Astrocyte (in vitro differentiated cells and primary cell): ENCODE measurements at regions not wholly inside any gene's neighbourhood (a gene's known extent, or its start where the extent isn't known, plus 50 kb on each side); places are given as distances from the start of the nearest gene placed in this dataset.

ENCODE experiments used
- DNase-seq: peaks from one replicate; pipeline ENCODE4 v3.0.0-alpha.2; 2010; ENCODE audit warnings: low read depth
- FAIRE-seq: peaks from 2 replicates; lab custom pipeline; 2011; peaks lifted over from hg19 to GRCh38; lab: Jason Lieb, UNC
- H2AFZ ChIP-seq: 2 replicates; pipeline ENCODE4 v1.6.0; 2012; ENCODE audit warnings: low read depth, low read length, inconsistent platforms
- H3K27ac ChIP-seq: 2 replicates; pipeline ENCODE4 v1.5.1; 2011; ENCODE audit warnings: low read depth, low read length, inconsistent platforms
- H3K27me3 ChIP-seq: 2 replicates; pipeline ENCODE4 v1.6.0; 2011; ENCODE audit warnings: low read length, inconsistent platforms; ENCODE audit not compliant: insufficient read depth
- H3K36me3 ChIP-seq: 2 replicates; pipeline ENCODE4 v1.5.1; 2011; ENCODE audit warnings: low read length, inconsistent platforms; ENCODE audit not compliant: insufficient read depth
- H3K4me1 ChIP-seq: 2 replicates; pipeline ENCODE4 v1.5.1; 2011; ENCODE audit warnings: low read length, inconsistent platforms; ENCODE audit not compliant: insufficient read depth
- H3K4me2 ChIP-seq: 2 replicates; pipeline ENCODE4 v1.6.0; 2012; ENCODE audit warnings: low read length, inconsistent platforms
- H3K4me3 ChIP-seq: 2 replicates; pipeline ENCODE4 v1.5.1; 2011; ENCODE audit warnings: low read depth, mild to moderate bottlenecking, low read length, inconsistent platforms; ENCODE audit not compliant: insufficient read depth
- H3K79me2 ChIP-seq: 2 replicates; pipeline ENCODE4 v1.6.0; 2012; ENCODE audit warnings: mild to moderate bottlenecking, low read length, inconsistent platforms; ENCODE audit not compliant: insufficient read depth
- H3K9ac ChIP-seq: 2 replicates; pipeline ENCODE4 v1.6.0; 2012; ENCODE audit warnings: mild to moderate bottlenecking, low read length, inconsistent platforms
- H3K9me3 ChIP-seq: 2 replicates; pipeline ENCODE4 v1.5.1; 2012; ENCODE audit warnings: low read depth, mild to moderate bottlenecking, low read length, inconsistent platforms; ENCODE audit not compliant: insufficient read depth
- H4K20me1 ChIP-seq: 2 replicates; pipeline ENCODE4 v1.6.0; 2012; ENCODE audit warnings: low read length, inconsistent platforms; ENCODE audit not compliant: insufficient read depth
- H3K27ac Mint-ChIP-seq: one replicate; pipeline ENCODE4 v1.8.0; 2021; ENCODE audit warnings: mild to moderate bottlenecking, mixed read lengths; ENCODE audit not compliant: unreplicated experiment
- H3K27me3 Mint-ChIP-seq: one replicate; pipeline ENCODE4 v1.8.0; 2021; ENCODE audit warnings: low read depth, mixed read lengths; ENCODE audit not compliant: unreplicated experiment
- H3K36me3 Mint-ChIP-seq: one replicate; pipeline ENCODE4 v1.8.0; 2021; ENCODE audit warnings: low read depth, mixed read lengths; ENCODE audit not compliant: unreplicated experiment
- H3K4me1 Mint-ChIP-seq: one replicate; pipeline ENCODE4 v1.8.0; 2021; ENCODE audit warnings: low read depth, mixed read lengths; ENCODE audit not compliant: unreplicated experiment
- H3K4me3 Mint-ChIP-seq: one replicate; pipeline ENCODE4 v1.8.0; 2021; ENCODE audit warnings: mild to moderate bottlenecking, moderate library complexity, mixed read lengths; ENCODE audit not compliant: unreplicated experiment
- H3K9me3 Mint-ChIP-seq: one replicate; pipeline ENCODE4 v1.8.0; 2021; ENCODE audit warnings: mild to moderate bottlenecking, mixed read lengths; ENCODE audit not compliant: unreplicated experiment
- CTCF ChIP-seq: IDR thresholded peaks from 2 replicates; pipeline ENCODE4 v1.5.1; 2011; ENCODE audit warnings: low read depth, mild to moderate bottlenecking, inconsistent platforms, low read length, moderate library complexity; ENCODE audit not compliant: insufficient read depth
- EZH2 ChIP-seq: IDR thresholded peaks from 2 replicates; pipeline ENCODE4 v1.6.1; 2012; ENCODE audit warnings: mild to moderate bottlenecking, low read length, inconsistent platforms; ENCODE audit not compliant: insufficient read depth

- no peak overlapping the region for H3K4me3 ChIP-seq
- Mint-ChIP-seq H3K9me3 (peaks cover 6% of the 10 kb centered on the region), H3K27me3 (no peaks in the 10 kb centered on the region), H3K36me3 (peaks cover 2% of the 10 kb centered on the region), H3K4me3 (no peak overlapping the region), H3K27ac (peak overlapping the region; percentile 48), H3K4me1 (peaks cover 7% of the 10 kb centered on the region)
- no peak overlapping the region for H3K4me2 ChIP-seq
- TF ChIP-seq CTCF (no peak), EZH2 (no peak)
- FAIRE-seq (no peak), DNase-seq (no peak)
- H3K27ac ChIP-seq = no peak overlapping the region
- no peaks in the 10 kb centered on the region for H3K27me3 ChIP-seq
- no peaks in the 10 kb centered on the region for H3K79me2 ChIP-seq
- H3K4me1 ChIP-seq = peaks cover 13% of the 10 kb centered on the region
- no peaks in the 10 kb centered on the region for H4K20me1 ChIP-seq
- no peaks in the 10 kb centered on the region for H3K36me3 ChIP-seq
- H3K9me3 ChIP-seq = no peaks in the 10 kb centered on the region
- H3K9ac ChIP-seq = no peak overlapping the region
- H2AFZ ChIP-seq = no peak overlapping the region
These were observed 188.6 kb upstream of the ZNF608 start for GRCh38 chr5:124935065-124935464.

- peaks cover 13% of the 10 kb centered on the region for H3K4me1 ChIP-seq
- no peaks in the 10 kb centered on the region for H3K27me3 ChIP-seq
- DNase-seq = no peak
- H3K79me2 ChIP-seq = no peaks in the 10 kb centered on the region
- no peak overlapping the region for H3K4me2 ChIP-seq
- H3K4me3 Mint-ChIP-seq = no peak overlapping the region
- no peak for FAIRE-seq
- H3K9ac ChIP-seq = no peak overlapping the region
- H4K20me1 ChIP-seq = no peaks in the 10 kb centered on the region
- no peak for TF ChIP-seq EZH2
- TF ChIP-seq CTCF = no peak
- H3K27ac Mint-ChIP-seq = no peak overlapping the region
- H2AFZ ChIP-seq = no peak overlapping the region
- no peak overlapping the region for H3K4me3 ChIP-seq
- H3K9me3 ChIP-seq = no peaks in the 10 kb centered on the region
- H3K4me1 Mint-ChIP-seq = peaks cover 7% of the 10 kb centered on the region
- H3K27ac ChIP-seq = peak overlapping the region; percentile 79
- peaks cover 14% of the 10 kb centered on the region for H3K9me3 Mint-ChIP-seq
- peaks cover 2% of the 10 kb centered on the region for H3K36me3 Mint-ChIP-seq
- H3K36me3 ChIP-seq = no peaks in the 10 kb centered on the region
- H3K27me3 Mint-ChIP-seq = no peaks in the 10 kb centered on the region
These were observed 190.1 kb upstream of the ZNF608 start for GRCh38 chr5:124936626-124936933.

GRCh38 chr5:124941051-124942049 is 194.9 kb upstream of the ZNF608 start:
- no peak for FAIRE-seq

More at GRCh38 chr5:124941051-124942049, 194.9 kb upstream of the ZNF608 start:
- DNase-seq = no peak
- H3K4me3 ChIP-seq = no peak overlapping the region
- Mint-ChIP-seq H3K27me3 (no peaks in the 10 kb centered on the region), H3K4me1 (peaks cover 3% of the 10 kb centered on the region), H3K9me3 (peaks cover 10% of the 10 kb centered on the region), H3K27ac (no peak overlapping the region), H3K36me3 (peaks cover 4% of the 10 kb centered on the region), H3K4me3 (no peak overlapping the region)
- H3K79me2 ChIP-seq = no peaks in the 10 kb centered on the region
- no peak overlapping the region for H3K4me2 ChIP-seq
- H3K9ac ChIP-seq = no peak overlapping the region
- no peaks in the 10 kb centered on the region for H3K36me3 ChIP-seq
- no peaks in the 10 kb centered on the region for H3K4me1 ChIP-seq
- TF ChIP-seq CTCF (no peak), EZH2 (no peak)
- no peaks in the 10 kb centered on the region for H3K27me3 ChIP-seq
- H3K9me3 ChIP-seq = no peaks in the 10 kb centered on the region
- H2AFZ ChIP-seq = no peak overlapping the region
- H3K27ac ChIP-seq = no peak overlapping the region
- no peaks in the 10 kb centered on the region for H4K20me1 ChIP-seq
